ENCODE measurements at regions not wholly inside any gene's neighbourhood (a gene's known extent, or its start where the extent isn't known, plus 50 kb on each side); places are given as distances from the start of the nearest gene placed in this dataset.

DNA sequence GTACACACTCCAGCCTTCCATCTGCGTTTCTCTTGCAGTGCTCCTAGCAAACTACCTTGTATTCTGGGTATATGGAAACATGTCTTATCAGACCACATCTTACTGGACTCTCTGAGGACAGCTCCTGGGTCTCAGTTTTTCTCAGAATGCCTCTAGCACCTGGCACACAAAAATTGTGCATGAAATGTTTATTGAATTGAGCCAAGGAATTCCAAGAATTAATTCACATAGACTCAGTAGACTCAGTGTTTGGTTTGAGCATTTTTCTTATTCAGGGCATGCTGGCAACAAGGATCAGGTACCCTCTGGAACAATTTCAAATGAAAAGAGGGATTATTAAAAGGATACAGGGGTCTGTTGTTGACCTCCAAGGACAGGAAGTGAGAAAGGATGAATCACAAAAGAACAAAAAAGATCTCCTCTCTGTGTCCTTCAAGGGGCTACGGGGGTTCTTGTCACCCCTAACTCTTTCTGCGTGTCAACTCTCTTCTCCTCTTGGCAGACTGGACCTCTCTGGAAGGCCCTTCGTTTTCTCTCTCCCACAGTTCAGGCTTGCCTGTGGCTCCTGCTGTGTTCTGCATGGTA is 270.0 kb upstream of the HES1 start:
- in situ Hi-C loops (cut with HindIII; ENCODE audit: low sequenced_read_pairs): no loop called here
- no peak overlapping the region for H3K4me3 ChIP-seq (ENCODE audit: low read depth, low read length)
- TF ChIP-seq, protein P1, sequence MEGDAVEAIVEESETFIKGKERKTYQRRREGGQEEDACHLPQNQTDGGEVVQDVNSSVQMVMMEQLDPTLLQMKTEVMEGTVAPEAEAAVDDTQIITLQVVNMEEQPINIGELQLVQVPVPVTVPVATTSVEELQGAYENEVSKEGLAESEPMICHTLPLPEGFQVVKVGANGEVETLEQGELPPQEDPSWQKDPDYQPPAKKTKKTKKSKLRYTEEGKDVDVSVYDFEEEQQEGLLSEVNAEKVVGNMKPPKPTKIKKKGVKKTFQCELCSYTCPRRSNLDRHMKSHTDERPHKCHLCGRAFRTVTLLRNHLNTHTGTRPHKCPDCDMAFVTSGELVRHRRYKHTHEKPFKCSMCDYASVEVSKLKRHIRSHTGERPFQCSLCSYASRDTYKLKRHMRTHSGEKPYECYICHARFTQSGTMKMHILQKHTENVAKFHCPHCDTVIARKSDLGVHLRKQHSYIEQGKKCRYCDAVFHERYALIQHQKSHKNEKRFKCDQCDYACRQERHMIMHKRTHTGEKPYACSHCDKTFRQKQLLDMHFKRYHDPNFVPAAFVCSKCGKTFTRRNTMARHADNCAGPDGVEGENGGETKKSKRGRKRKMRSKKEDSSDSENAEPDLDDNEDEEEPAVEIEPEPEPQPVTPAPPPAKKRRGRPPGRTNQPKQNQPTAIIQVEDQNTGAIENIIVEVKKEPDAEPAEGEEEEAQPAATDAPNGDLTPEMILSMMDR (IDR thresholded peaks at IDR 0.05; ENCODE audit: low read depth, low read length): no peak
- DNase-seq (ENCODE audit: low read depth, low spot score): no peak

DNA sequence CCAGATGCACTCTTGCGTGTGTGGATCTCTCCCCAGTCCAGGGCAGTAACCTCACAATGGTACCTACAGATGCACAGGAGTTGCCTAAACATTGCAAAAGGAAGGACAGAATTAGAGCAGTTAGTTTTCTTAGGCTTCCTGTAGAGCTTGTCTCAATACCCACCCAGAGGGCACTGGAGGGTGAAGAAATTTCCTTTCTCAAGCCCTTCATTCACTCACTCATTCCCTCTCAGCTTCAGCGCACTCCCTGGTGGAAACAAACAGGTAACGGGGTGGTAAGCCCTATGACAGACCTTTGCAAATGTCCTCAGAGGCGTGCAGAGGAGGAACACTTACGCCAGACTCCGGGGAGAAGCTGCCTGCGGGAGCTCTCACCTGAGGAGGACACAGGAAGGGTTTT is 267.4 kb upstream of the HES1 start:
- DNase-seq (ENCODE audit: low read depth, low spot score): no peak
- in situ Hi-C loops (cut with HindIII; ENCODE audit: low sequenced_read_pairs): no loop called here
- TF ChIP-seq, protein P1 (IDR thresholded peaks at IDR 0.05; ENCODE audit: low read depth, low read length): no peak
- no peak overlapping the region for H3K4me3 ChIP-seq (ENCODE audit: low read depth, low read length)

- no peak overlapping the region for H3K4me3 ChIP-seq (ENCODE audit: low read depth, low read length)
- TF ChIP-seq, protein P1 (IDR thresholded peaks at IDR 0.05; ENCODE audit: low read depth, low read length): no peak
- DNase-seq (ENCODE audit: low read depth, low spot score): peak; percentile 95
- in situ Hi-C loops (cut with HindIII; ENCODE audit: low sequenced_read_pairs): no loop called here
These were observed 266.4 kb upstream of the HES1 start for GRCh38 chr3:193869221-193870201.

GRCh38 chr3:193870376-193871219 is 265.4 kb upstream of the HES1 start:
- TF ChIP-seq, protein P1 (IDR thresholded peaks at IDR 0.05; ENCODE audit: low read depth, low read length): no peak
- DNase-seq (ENCODE audit: low read depth, low spot score): no peak
- no peak overlapping the region for H3K4me3 ChIP-seq (ENCODE audit: low read depth, low read length)
- in situ Hi-C loops (cut with HindIII; ENCODE audit: low sequenced_read_pairs): no loop called here

DNA sequence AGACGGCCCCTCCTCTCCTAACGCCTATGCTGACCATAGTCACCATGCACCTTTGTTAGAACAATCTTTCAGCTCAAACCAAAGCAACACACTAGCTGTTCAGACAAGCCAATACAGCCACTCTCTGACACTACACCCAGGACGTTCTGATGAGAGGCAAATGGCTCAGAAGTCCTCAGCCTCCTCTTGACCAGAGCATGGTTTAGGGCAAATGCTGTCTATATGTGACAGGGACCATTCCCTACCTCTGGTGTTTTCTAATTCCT is 264.8 kb upstream of the HES1 start:
- TF ChIP-seq, protein P1 (IDR thresholded peaks at IDR 0.05; ENCODE audit: low read depth, low read length): no peak
- no peak overlapping the region for H3K4me3 ChIP-seq (ENCODE audit: low read depth, low read length)
- no peak for DNase-seq (ENCODE audit: low read depth, low spot score)
- in situ Hi-C loops (cut with HindIII; ENCODE audit: low sequenced_read_pairs): no loop called here

GRCh38 chr3:193872265-193872753 is 263.6 kb upstream of the HES1 start:
- in situ Hi-C loops (cut with HindIII; ENCODE audit: low sequenced_read_pairs): no loop called here
- no peak overlapping the region for H3K4me3 ChIP-seq (ENCODE audit: low read depth, low read length)
- DNase-seq (ENCODE audit: low read depth, low spot score): peak; percentile 99
- TF ChIP-seq, protein P1 (IDR thresholded peaks at IDR 0.05; ENCODE audit: low read depth, low read length): no peak

All from astrocyte of the spinal cord (primary cell).